Lower lobe of right lung (tissue), 2 donors: ENCODE measurements at regions not wholly inside any gene's neighbourhood (a gene's known extent, or its start where the extent isn't known, plus 50 kb on each side); places are given as distances from the start of the nearest gene placed in this dataset.

Experiments used
- ATAC-seq, 2 donors: fragments of 200-7000 bp; cut with Tn5 transposase; one replicate each; pipeline ENCODE4 v1.9.1; 2020 to 2022; ENCODE audit warnings: mild to moderate bottlenecking in 2 of 2, moderate library complexity in 2 of 2
- DNase-seq: peaks from one replicate; pipeline ENCODE4 v3.0.0-alpha.2; 2020
- H3K27ac ChIP-seq: fragments of 200-600 bp; one replicate; pipeline ENCODE4 v1.8.0; 2022
- H3K27me3 ChIP-seq: fragments of 200-600 bp; one replicate; pipeline ENCODE4 v1.8.0; 2022; ENCODE audit warnings: low read depth
- H3K36me3 ChIP-seq: fragments of 200-600 bp; one replicate; pipeline ENCODE4 v1.8.0; 2022; ENCODE audit warnings: mild to moderate bottlenecking
- H3K4me1 ChIP-seq: fragments of 200-600 bp; one replicate; pipeline ENCODE4 v1.8.0; 2022
- H3K4me3 ChIP-seq: fragments of 200-600 bp; one replicate; pipeline ENCODE4 v1.8.0; 2022; ENCODE audit warnings: mild to moderate bottlenecking
- H3K9me3 ChIP-seq: fragments of 200-600 bp; one replicate; pipeline ENCODE4 v1.8.0; 2022
- intact Hi-C: fragments of 100-400 bp; cut with DNase I; formaldehyde crosslinking; loops from one replicate; pipeline ENCODE4 v1.11.0; 2022
- TF ChIP-seq, protein P1 (sequence below): fragments of 200-600 bp; IDR thresholded peaks from one replicate; pipeline ENCODE4 v1.8.0; 2022; ENCODE audit warnings: antibody characterized with exemption, mild to moderate bottlenecking
- donor health status: DM: no; HTN: yes; CAD: no; lungs with severe emphysema.

DNA sequence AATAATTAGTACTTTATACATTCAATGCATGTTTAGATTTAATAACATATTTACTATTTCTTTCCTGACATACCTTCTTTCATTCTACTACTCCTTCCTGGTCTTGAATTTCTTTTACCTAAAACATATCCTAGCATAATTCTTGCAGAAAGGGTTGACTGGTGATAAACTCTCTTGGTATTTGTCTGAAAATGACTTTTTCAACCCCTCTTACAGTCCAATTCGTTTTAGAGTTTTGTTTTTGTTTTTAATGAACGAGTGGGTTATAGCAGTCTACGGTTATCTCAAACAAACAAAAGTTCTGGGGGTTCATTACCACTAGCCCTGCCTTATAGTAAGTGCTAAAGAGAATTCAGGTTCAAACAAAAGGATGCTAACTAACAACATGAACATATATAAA is 69.6 kb upstream of the ALDH1B1 start:
- no peaks in the 10 kb centered on the region for H3K9me3 ChIP-seq
- H3K4me3 ChIP-seq: no peak overlapping the region
- H3K36me3 ChIP-seq: no peaks in the 10 kb centered on the region
- peaks cover 15% of the 10 kb centered on the region for H3K4me1 ChIP-seq
- no peaks in the 10 kb centered on the region for H3K27me3 ChIP-seq
- intact Hi-C loops: no loop called here
- DNase-seq (no peak), ATAC-seq (no peak)
- no peak overlapping the region for H3K27ac ChIP-seq
- TF ChIP-seq, protein P1, sequence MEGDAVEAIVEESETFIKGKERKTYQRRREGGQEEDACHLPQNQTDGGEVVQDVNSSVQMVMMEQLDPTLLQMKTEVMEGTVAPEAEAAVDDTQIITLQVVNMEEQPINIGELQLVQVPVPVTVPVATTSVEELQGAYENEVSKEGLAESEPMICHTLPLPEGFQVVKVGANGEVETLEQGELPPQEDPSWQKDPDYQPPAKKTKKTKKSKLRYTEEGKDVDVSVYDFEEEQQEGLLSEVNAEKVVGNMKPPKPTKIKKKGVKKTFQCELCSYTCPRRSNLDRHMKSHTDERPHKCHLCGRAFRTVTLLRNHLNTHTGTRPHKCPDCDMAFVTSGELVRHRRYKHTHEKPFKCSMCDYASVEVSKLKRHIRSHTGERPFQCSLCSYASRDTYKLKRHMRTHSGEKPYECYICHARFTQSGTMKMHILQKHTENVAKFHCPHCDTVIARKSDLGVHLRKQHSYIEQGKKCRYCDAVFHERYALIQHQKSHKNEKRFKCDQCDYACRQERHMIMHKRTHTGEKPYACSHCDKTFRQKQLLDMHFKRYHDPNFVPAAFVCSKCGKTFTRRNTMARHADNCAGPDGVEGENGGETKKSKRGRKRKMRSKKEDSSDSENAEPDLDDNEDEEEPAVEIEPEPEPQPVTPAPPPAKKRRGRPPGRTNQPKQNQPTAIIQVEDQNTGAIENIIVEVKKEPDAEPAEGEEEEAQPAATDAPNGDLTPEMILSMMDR: no peak

DNA sequence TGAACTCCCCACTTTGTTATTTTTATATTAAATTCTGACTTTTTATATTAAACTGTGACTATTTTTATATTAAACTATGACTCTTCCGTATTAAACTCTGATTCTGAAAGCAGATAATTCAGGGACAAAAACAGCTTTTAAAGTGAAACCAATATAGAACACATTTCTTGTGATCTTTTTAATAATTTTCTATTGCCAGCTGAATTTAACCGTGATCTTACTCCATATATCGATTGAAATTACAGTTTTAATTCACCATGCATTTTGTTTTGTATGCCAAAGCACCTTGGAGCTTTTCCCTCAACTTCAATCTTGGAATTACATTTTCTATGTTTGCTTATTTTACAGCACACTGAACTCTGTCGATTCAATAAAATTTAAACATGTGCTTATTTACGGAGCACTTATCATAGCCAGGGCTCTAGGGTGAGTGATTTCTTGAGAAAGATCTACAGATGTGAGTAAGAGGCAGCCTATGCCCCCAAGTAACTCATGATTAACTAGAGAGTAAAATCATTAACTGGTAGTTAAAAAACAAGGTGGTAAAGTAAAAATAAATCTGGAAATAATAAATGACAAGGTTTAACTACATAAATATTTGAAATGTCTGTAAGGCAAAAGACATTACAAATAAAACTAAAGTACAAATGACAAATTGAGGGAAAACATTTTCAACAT is 72.9 kb upstream of the ALDH1B1 start:
- Histone ChIP-seq H3K27me3 (no peaks in the 10 kb centered on the region), H3K4me3 (peak overlapping the region; percentile 22), H3K9me3 (no peaks in the 10 kb centered on the region), H3K4me1 (peaks cover 15% of the 10 kb centered on the region), H3K36me3 (no peaks in the 10 kb centered on the region), H3K27ac (no peak overlapping the region)
- intact Hi-C loops: no loop called here
- peak in 1 of 2 donors; percentile 38 for ATAC-seq
- TF ChIP-seq, protein P1: no peak
- no peak for DNase-seq

DNA sequence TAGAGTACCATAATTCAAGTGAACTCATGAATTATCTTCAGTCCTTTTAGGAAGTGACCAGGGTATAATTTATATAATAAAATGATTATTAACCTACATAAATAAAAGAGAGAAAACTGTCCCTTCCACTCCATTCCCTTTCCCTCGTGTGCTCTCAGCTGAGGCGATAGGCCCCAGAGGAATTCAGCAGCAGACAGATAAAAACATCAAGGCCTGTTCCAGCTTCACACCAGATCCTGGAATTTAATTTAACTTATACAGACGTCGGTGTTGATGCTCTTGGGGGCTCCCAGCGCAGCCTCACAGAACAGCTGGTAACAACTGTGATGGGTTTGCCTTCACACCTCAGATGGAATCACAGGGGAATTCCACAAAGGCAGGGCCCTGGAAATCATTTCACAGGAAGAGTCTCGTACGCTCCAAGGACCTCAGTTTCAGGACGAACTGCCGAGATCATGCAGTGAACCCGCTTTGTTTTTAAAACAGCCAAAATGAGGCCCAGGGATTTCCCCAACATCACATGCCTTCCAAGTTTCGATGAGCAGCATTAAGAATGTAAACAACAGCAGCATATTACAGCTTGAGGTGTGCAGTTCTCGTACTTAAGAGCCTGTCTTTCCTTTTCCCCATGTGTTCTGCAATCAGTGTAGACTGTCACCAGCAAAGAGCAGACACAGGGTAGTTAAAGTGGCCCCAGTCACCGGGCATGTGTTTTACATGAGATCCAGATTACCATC is 73.6 kb upstream of the ALDH1B1 start:
- H3K4me3 ChIP-seq: peak overlapping the region; percentile 22
- no peaks in the 10 kb centered on the region for H3K36me3 ChIP-seq
- no peaks in the 10 kb centered on the region for H3K9me3 ChIP-seq
- peak; percentile 42 to 91 for ATAC-seq
- H3K27ac ChIP-seq: no peak overlapping the region
- TF ChIP-seq, protein P1: no peak
- intact Hi-C loops: no loop called here
- no peaks in the 10 kb centered on the region for H3K27me3 ChIP-seq
- DNase-seq: no peak
- peaks cover 15% of the 10 kb centered on the region for H3K4me1 ChIP-seq

DNA sequence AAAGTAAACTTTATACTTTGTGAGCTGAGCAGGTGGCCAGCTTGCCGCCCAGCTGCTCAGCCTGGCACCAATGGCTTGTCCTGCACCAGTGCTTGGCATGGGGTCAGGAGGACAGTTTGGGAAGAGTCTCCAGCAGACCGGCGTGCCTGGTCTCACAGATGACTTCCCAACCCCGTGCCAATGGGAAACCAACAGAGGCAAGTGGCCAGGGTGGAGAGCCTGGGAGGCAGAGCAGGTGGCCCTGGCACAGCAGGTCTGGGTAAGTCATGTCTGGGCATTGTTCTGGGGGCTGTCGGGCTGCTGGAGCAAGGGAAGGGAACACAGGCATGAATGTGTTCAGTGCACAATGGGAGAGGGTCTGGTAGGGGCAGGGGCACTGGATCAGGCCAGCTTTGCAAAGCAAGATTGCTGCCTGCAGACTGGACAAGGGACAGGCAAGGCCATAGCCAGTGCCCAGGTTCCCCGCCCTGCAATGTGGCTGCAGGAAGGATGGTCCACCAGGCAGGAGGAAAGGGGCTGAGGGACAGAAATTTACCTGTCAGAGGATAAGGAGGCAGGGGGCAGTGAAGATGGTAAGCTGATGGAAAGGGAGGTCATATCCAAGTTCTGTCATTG is 76.2 kb upstream of the ALDH1B1 start:
- H3K4me1 ChIP-seq: peaks cover 15% of the 10 kb centered on the region
- TF ChIP-seq, protein P1: no peak
- H3K9me3 ChIP-seq: no peaks in the 10 kb centered on the region
- no peak for DNase-seq
- ATAC-seq: no peak
- peaks cover 10% of the 10 kb centered on the region for H3K27me3 ChIP-seq
- H3K27ac ChIP-seq: no peak overlapping the region
- H3K36me3 ChIP-seq: no peaks in the 10 kb centered on the region
- intact Hi-C loops: no loop called here
- no peak overlapping the region for H3K4me3 ChIP-seq

DNA sequence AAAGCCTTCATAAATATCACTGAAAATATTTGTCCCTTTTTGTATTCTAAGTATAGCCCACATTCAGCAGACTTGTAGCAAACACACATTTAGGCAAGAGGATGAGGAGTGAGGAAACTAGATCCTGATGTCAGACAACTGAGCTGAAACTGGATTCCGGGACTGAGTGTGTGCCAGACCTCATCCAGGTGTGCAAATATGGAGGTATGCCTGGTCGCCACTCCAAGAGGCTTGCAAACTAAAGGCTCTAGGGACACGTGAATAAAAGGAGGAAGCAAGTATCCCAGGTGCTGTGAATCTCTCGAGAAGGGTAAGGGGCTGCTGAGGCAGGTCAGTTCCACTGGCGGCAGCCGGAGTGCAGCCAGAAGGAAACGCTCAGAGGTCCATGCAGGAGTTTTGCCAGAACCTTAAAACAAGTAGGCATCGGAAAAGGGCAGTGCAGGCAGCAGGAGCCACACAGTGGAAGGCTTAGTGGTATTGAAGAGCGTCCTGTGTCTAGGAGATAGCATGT is 77.4 kb upstream of the ALDH1B1 start:
- Histone ChIP-seq H3K27me3 (peaks cover 10% of the 10 kb centered on the region), H3K36me3 (no peaks in the 10 kb centered on the region), H3K27ac (no peak overlapping the region), H3K4me1 (peaks cover 15% of the 10 kb centered on the region), H3K4me3 (no peak overlapping the region), H3K9me3 (no peaks in the 10 kb centered on the region)
- intact Hi-C loops: no loop called here
- no peak for DNase-seq
- ATAC-seq: no peak
- TF ChIP-seq, protein P1: no peak
